Ishikawa (cell line): ENCODE measurements at regions not wholly inside any gene's neighbourhood (a gene's known extent, or its start where the extent isn't known, plus 50 kb on each side); places are given as distances from the start of the nearest gene placed in this dataset.

ENCODE experiments used
- CEBPB ChIP-seq: IDR thresholded peaks from 2 replicates; pipeline ENCODE4 v1.6.1; 2012
- CREB1 ChIP-seq: IDR thresholded peaks from 2 replicates; pipeline ENCODE4 v1.6.1; 2012; ENCODE audit warnings: low read depth
- EGR1 ChIP-seq: IDR thresholded peaks from 2 replicates; pipeline ENCODE4 v1.6.1; 2012
- EP300 ChIP-seq: IDR thresholded peaks from 2 replicates; pipeline ENCODE4 v1.6.1; 2012; ENCODE audit warnings: borderline replicate concordance
- FOXM1 ChIP-seq: IDR thresholded peaks from 2 replicates; pipeline ENCODE4 v1.6.1; 2012; ENCODE audit warnings: low read depth, borderline replicate concordance
- MAX ChIP-seq: IDR thresholded peaks from 2 replicates; pipeline ENCODE4 v1.6.1; 2012
- NFIC ChIP-seq: IDR thresholded peaks from 2 replicates; pipeline ENCODE4 v1.6.1; 2012
- RAD21 ChIP-seq: IDR thresholded peaks from 2 replicates; pipeline ENCODE4 v1.6.1; 2012; ENCODE audit warnings: low read depth
- REST ChIP-seq: IDR thresholded peaks from 2 replicates; pipeline ENCODE4 v1.6.1; 2012; ENCODE audit warnings: low read depth, mild to moderate bottlenecking
- TAF1 ChIP-seq: IDR thresholded peaks from 2 replicates; pipeline ENCODE4 v1.6.1; 2012; ENCODE audit warnings: low read depth, mild to moderate bottlenecking
- TCF12 ChIP-seq: IDR thresholded peaks from 2 replicates; pipeline ENCODE4 v1.6.1; 2012; ENCODE audit warnings: low read depth
- TEAD4 ChIP-seq: IDR thresholded peaks from 2 replicates; pipeline ENCODE4 v1.6.1; 2012
- USF1 ChIP-seq: IDR thresholded peaks from 2 replicates; pipeline ENCODE4 v1.6.1; 2012
- YY1 ChIP-seq: IDR thresholded peaks from 2 replicates; pipeline ENCODE4 v1.6.1; 2012; ENCODE audit warnings: low read depth
- ZBTB7A ChIP-seq: IDR thresholded peaks from 2 replicates; pipeline ENCODE4 v1.6.1; 2012; ENCODE audit warnings: low read depth

- TF ChIP-seq EGR1 (no peak), YY1 (no peak), CREB1 (no peak), TEAD4 (no peak), MAX (no peak), FOXM1 (no peak), CEBPB (no peak), ZBTB7A (no peak), USF1 (no peak)
These were observed 296.4 kb downstream of the CYP26B1 start for GRCh38 chr2:71851094-71851750.

- TF ChIP-seq YY1 (no peak), REST (no peak), CREB1 (no peak), EGR1 (no peak), CEBPB (no peak), ZBTB7A (no peak), TCF12 (no peak), FOXM1 (no peak)
These were observed 297.3 kb downstream of the CYP26B1 start for GRCh38 chr2:71850306-71850801.

- TF ChIP-seq EGR1 (no peak), YY1 (no peak), EP300 (no peak), CREB1 (no peak), TEAD4 (no peak), RAD21 (no peak), FOXM1 (no peak), TCF12 (no peak), TAF1 (no peak), NFIC (no peak), MAX (no peak), USF1 (no peak), REST (no peak), ZBTB7A (no peak)
These were observed 297.9 kb downstream of the CYP26B1 start for GRCh38 chr2:71849607-71850305.

- TF ChIP-seq EGR1: no peak
- TF ChIP-seq MAX: no peak
- no peak for TF ChIP-seq RAD21
These were observed 298.6 kb downstream of the CYP26B1 start for GRCh38 chr2:71849111-71849510.

- TF ChIP-seq CEBPB: no peak
- TF ChIP-seq EP300: no peak
- TF ChIP-seq MAX: no peak
- no peak for TF ChIP-seq REST
- no peak for TF ChIP-seq TEAD4
- TF ChIP-seq ZBTB7A: no peak
- TF ChIP-seq NFIC: no peak
- no peak for TF ChIP-seq TAF1
- no peak for TF ChIP-seq EGR1
- TF ChIP-seq FOXM1: no peak
- TF ChIP-seq TCF12: no peak
- no peak for TF ChIP-seq CREB1
- no peak for TF ChIP-seq USF1
- TF ChIP-seq RAD21: no peak
- no peak for TF ChIP-seq YY1
These were observed 300.9 kb downstream of the CYP26B1 start for GRCh38 chr2:71846669-71847291.
